ENCODE measurements at regions not wholly inside any gene's neighbourhood (a gene's known extent, or its start where the extent isn't known, plus 50 kb on each side); places are given as distances from the start of the nearest gene placed in this dataset.
"Not testable (repeated sequence)": the region's sequence is repeated elsewhere in the genome, so short reads cannot be mapped to it uniquely, and the experiment has no call there.

DNA sequence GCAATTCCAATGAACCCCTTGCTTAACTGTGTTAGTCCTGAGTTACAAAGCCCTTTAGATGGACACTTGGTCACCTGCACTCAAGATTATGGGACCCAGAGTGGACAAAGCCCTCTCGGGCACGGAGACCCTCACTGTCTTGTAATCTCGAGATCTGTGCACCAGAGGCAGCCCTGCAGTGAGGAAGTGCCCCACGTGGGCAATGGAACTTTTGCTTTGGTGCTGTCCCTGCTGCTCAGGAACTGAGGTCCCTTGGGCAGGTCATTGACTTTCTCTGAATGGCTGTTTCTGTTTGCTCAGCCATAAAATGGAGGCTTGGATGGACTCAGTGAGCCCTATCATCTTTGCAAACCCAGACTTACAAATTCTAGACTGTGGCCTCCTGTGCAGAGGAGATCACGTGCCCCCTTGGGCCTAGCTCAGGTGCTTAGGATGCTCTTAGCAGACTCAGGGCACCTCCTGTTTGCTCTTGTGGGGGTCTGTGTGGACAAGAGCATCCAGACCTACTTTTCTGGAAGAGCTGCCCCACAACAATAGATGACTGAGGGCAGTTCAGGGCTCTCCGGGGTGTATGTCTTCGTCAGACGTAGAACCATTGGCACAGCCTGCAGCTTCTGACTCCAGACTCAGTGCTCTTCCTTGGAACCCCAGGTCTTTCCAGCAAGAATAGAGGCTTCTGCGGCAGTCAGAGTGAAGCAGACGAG lies 94.5 kb upstream of the HS6ST1 start:
- no peak overlapping the region for H3K27ac ChIP-seq

DNA sequence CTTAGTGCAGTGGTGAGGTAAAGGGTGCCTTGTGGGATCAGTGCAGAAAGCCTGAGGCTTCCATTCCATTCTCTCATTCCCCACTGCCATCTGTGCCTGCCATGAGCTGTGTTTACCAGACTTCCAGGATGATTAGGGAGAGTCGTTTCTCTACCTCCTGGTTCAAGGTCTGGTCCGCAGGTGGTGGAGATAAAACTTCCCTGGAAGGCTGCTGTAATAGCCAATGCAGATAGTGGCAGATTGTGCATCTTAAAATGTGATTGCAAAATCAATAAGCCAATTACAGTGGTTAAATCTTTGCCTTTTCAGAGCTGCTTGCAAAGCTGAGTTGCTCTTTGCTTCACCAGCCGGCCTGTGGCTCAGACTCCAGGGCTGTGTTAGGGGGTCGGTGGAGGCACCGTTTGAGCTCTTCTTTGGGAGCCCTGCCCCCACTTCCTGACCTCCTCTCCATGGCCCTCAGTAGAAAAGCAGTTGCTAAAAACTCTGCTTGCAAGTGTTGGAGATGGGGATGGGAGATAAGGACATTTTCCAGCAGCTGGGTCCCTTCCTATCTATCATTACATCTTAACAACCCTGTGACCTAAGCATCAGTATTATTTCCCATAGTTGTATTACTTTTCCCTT lies 95.2 kb upstream of the HS6ST1 start:
- no peak for DNase-seq (ENCODE audit: low read depth, low spot score)
- H3K27ac ChIP-seq, result no peak overlapping the region

More for the DNA sequence above, 94.5 kb upstream of the HS6ST1 start:
- no peak for DNase-seq (ENCODE audit: low read depth, low spot score)

DNA sequence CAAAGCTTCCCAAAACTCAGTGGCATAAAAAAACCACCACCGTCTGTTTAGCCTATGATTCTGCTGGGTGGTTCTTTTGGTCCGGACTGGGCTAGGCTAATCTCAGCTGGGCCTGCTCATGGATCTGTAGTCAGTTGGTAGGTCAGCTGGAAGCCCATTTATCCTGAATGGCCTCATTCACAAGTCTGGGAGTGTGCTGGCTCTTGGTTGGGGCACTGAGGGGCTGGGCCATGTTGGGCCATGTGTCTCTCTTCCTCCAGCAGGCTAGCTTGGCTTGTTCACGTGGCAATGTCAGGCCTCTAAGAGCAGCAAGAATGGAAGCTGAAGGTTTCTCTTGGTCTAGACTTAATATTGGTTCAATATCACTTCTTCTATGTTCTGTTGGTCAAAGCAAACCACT lies 95.7 kb upstream of the HS6ST1 start:
- DNase-seq (ENCODE audit: low read depth, low spot score), result no peak
- H3K27ac ChIP-seq, result no peak overlapping the region

DNA sequence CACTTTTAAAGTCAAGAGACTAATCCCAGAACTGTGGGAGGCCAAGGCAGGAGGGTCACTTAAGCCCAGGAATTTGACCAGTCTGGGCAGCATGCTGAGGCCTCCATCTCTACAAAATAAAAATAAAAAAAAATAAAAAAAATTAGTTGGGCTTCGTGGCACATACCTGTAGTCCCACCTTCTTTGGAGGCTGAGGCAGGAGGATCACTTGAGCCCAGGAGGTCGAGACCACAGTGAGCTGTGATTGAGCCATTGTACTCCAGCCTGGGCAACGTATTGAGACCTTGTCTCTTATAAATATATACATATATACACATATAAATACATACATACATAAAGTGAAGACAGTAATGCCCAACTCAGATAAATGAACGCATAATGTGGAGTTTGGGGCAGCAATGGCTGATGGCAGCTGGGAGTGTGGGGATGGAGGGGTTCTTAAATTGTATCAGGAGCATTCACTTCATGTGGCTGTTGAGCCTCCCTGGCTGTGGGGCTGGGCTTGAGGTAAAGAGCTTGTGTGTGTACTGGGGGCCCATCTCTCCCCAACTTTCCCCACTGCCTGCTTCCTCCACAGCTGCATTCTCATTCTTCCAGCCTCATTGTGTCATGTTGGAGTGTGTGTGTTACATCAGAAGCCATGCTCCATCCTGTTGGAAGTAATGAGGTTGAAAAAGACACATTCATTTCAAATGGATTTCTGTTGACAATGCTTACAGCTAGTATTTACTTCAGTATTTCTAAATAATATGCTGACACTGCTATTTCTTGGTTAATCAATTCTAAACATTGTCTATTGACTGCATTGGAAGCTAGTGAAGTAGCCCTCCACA lies 96.5 kb upstream of the HS6ST1 start:
- no peak for DNase-seq (ENCODE audit: low read depth, low spot score)
- no peak overlapping the region for H3K27ac ChIP-seq

DNA sequence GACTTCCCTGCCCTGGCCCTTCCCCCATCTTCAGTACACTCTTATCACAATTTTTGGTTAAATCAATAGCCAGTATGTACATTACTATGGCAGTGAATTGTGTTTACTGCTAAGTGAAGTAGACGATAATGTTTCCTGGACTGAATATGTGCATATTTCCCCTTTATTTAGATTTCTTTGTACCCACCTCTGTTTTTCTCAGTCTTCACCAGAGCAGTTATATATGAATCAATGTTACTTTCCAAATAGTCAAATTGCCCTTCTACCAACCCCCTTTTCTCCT lies 97.1 kb upstream of the HS6ST1 start:
- DNase-seq (ENCODE audit: low read depth, low spot score), result no peak
- H3K27ac ChIP-seq, result no peak overlapping the region

DNA sequence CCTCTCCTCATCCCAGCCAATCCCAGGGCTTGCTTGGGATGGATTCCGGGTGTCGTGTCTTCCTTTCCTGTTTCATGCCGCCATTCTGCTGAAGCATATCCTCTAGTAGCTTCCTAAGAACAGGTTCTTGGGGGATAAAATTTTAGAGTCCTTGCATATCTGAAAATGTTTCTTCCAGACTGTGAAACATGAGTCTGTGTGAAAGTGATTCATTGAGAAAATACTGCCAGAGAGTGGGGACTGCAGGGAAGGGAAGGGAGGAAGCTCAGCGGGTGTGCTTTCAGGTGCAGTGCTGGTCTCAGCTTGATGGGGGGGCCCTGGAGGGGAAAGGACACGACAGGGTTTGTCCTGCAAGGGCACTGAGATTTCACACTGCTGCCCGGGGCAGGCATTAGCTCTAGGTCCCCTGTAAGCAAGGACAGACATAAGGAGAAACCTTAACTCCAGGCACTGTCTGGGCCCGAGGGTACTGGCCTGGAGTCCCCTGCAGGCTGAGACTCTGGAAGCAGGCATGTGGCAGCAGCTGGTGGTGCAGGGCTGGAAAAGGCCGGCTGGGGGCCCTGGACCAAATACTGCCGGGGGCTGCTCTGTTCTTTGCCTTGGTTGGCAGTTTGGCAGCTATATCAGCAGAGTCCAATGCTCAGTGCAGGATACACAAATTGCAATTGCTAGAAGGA lies 97.6 kb upstream of the HS6ST1 start:
- H3K27ac ChIP-seq, result no peak overlapping the region
- no peak for DNase-seq (ENCODE audit: low read depth, low spot score)

DNA sequence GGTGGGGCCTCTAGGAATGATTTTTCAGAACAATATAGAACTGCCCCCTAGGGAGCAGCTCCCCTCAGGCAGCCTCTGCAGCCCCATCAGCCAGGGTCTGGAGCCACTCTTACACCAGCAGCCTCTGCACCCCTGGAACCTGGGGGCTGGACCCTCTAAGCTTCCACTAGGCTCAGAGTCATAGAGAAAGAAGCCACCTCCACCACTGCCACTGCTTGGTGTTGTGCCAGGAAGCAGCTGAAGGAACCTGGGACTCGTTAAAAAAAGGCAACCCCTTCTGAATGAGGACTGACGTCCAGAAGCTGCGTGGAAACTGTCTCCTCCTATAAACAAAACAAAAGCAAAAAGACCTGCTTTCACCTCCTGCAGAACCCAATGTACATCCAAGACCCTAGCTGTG lies 98.1 kb upstream of the HS6ST1 start:
- DNase-seq (ENCODE audit: low read depth, low spot score), result no peak
- no peak overlapping the region for H3K27ac ChIP-seq

DNA sequence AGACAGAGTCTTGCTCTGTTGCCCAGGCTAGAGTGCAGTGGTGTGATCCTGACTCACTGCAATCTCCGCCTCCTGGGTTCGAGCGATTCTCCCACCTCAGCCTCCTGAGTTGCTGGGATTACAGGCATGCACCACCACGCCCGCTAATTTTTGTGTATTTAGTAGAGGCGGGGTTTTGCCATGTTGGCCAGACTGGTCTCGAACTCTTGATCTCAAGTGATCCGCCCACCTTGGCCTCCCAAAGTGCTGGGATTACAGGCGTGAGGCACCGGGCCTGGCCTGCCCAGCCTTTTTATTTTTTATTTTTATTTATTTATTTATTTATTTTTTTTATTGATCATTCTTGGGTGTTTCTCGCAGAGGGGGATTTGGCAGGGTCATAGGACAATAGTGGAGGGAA lies 98.6 kb upstream of the HS6ST1 start:
- DNase-seq (ENCODE audit: low read depth, low spot score), result not testable (repeated sequence)

DNA sequence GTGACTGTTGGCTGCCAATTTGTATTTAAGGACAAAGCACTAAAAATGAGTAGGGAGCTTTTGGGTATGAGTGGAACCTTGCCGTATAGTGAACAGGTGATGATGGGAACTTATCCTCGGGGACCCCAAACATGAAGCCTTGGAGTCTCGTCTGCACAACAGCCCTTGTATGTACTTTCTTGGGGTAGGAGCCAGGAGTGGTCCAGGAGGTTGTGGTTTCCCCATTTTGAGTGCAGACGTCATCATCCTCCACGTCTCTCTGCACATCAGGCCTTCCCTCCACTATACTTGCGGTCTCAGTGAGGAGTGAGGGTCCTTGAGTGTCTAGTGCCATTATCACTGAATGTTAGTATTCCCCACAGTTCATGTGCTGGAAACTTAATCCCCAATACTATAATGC lies 101.5 kb upstream of the HS6ST1 start:
- DNase-seq (ENCODE audit: low read depth, low spot score), result no peak
- H3K27ac ChIP-seq, result no peak overlapping the region

More for the DNA sequence above, 98.6 kb upstream of the HS6ST1 start:
- not testable (repeated sequence) for H3K27ac ChIP-seq

DNA sequence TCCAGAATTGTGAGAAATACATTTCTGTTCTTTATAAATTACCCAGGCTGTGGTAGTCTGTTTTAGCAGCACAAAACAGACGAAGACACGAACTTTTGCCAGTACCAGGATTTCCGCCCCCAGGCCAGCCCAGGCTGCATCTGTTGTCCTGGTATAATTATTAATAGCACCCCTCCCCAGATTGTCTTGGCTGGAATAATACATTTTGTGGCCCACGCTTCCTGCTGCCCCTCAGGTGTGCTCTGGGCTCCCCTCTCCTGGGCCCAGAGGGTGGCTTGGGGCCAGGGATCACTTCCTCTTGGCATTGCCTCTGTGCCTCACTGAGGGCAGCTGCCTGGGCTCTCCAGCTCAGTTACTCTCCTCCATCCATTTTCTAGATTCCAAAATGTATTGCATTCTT lies 102.1 kb upstream of the HS6ST1 start:
- no peak for DNase-seq (ENCODE audit: low read depth, low spot score)
- H3K27ac ChIP-seq, result no peak overlapping the region

DNA sequence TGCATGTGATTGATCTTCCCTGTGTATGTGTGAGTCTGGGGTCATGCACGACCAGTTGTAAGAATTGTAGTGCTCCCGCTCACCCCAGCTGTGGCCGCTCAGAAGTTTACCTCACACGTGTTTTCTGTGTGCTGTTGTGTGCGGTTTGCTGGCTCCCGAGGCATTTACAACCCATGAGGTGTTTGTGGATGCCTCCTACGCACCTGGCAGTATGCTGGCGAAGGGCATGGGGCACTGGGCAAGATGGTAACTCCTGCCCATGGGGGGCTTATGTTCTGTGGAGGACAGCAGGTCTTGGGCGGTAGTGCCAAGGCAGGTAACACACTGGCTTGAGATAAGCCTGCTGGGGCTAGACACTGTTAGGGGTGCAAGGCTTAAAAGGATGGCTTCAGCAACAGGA lies 102.6 kb upstream of the HS6ST1 start:
- no peak for DNase-seq (ENCODE audit: low read depth, low spot score)
- no peak overlapping the region for H3K27ac ChIP-seq

DNA sequence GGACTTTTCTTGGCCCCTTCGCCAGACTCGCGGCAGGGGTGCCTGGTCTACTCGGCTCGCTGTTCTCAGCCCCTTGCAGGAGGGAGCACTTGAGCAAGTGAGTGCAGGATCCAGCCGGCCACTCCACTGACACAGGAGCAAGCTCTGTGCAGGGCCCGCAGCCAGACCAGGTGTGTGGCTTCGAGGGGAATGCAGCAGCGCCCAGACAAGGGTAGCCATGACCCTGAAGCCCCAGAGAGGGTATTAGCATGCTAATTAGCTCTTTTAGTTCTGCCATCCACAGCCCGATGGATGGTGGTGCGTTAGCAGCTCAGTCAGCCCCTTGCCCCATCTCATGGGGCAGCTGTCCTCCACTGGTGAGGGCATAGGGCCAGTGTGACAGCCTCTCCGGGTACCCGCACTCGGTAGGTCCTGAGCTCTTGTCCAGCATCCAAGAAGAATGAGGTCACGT lies 103.2 kb upstream of the HS6ST1 start:
- peak overlapping the region; percentile 67 for H3K27ac ChIP-seq

DNA sequence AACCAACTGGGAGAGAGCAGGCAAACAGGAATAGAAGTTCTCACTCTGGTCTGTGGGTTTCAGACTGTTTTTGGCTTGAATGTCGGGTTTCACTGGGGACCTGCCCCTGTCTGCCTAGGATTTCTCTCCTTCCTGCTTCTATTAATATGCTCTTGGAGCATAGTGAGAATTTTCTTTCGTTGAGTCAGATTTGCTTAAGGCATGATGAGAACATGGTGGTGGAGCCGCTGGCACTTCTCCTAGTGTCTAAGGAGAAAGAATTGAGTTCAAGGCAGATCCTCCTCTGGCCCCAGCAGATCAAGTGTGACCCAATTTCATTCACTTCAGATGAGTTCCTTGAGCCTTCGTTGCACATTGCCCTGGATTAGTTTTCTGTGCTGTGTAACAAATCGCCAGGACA lies 103.9 kb upstream of the HS6ST1 start:
- DNase-seq (ENCODE audit: low read depth, low spot score), result peak; percentile 53
- H3K27ac ChIP-seq, result peak overlapping the region; percentile 67

More for the DNA sequence above, 103.2 kb upstream of the HS6ST1 start:
- no peak for DNase-seq (ENCODE audit: low read depth, low spot score)

DNA sequence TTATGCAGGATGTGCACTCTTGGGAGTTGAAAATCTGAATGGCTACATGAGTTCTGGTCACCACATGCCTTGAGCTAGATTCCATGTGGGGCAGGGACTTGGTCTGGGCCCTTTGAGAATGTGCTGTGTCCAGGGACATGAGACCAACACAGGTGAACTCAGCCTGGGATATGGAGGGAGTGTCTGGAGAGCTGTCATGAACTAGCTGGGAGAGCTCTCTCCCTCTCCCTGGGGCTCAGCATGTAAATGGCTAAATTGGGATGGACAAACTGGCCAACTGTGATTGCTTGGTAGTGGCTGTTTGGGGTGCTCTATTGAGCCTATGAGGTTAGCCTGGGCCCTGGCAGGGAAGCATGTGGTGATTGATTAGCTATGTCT lies 105.1 kb upstream of the HS6ST1 start:
- H3K27ac ChIP-seq, result no peak overlapping the region
- no peak for DNase-seq (ENCODE audit: low read depth, low spot score)

DNA sequence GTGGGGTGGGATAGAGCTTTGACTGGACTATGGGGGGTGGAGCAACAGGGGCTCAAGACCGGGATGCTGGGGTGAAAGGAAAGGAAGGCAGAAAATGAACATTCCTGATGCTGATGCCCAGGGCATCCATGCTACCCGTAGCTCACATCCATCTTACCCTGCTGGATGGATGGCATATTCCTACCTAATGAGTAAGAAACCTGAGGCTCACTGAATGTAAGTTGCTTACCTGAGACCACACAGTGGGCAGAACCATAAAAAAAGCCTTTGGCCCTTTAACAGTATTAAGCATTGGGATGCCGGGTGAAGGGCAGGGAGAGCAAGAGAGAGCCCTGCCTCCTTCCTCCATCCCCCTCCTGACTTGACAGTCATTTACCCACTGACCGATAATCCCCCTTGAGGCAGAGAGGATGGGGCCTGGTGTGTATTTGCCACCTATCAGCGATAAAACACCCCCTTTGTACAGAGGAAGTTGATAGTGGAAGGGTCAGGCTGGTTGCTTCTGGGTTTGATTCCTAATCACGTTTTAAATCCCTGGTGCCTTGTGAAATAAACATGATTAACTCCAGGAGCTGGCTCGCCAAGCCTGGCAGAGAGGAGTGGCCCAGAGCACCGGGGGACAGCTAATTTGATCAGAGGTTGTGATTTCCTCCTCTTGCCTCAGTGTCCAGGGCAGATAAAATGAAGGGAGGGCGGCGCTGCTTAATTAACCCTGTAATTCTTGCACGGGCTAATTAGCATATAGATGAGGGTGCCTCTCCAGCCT lies 105.9 kb upstream of the HS6ST1 start:
- H3K27ac ChIP-seq, result no peak overlapping the region
- DNase-seq (ENCODE audit: low read depth, low spot score), result no peak

DNA sequence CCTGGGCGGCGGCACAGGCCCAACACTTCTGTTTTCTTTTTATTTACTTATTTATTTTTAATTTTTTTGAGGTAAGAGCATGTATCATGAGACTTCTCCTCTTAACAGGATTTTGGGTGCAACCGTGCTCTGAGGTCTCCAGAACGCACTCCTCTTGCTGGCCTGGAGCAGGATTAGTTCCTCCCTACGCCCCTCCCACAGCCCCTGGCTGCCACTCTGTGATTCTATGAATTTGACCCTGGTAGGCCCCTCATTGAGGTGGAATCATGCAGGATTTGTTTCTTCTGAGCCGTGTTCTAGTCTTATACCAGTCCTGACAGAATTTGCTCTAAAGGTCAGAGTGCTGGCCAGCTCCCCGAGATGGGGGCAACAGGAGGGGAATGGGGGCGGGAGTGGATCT lies 106.5 kb upstream of the HS6ST1 start:
- no peak for DNase-seq (ENCODE audit: low read depth, low spot score)

DNA sequence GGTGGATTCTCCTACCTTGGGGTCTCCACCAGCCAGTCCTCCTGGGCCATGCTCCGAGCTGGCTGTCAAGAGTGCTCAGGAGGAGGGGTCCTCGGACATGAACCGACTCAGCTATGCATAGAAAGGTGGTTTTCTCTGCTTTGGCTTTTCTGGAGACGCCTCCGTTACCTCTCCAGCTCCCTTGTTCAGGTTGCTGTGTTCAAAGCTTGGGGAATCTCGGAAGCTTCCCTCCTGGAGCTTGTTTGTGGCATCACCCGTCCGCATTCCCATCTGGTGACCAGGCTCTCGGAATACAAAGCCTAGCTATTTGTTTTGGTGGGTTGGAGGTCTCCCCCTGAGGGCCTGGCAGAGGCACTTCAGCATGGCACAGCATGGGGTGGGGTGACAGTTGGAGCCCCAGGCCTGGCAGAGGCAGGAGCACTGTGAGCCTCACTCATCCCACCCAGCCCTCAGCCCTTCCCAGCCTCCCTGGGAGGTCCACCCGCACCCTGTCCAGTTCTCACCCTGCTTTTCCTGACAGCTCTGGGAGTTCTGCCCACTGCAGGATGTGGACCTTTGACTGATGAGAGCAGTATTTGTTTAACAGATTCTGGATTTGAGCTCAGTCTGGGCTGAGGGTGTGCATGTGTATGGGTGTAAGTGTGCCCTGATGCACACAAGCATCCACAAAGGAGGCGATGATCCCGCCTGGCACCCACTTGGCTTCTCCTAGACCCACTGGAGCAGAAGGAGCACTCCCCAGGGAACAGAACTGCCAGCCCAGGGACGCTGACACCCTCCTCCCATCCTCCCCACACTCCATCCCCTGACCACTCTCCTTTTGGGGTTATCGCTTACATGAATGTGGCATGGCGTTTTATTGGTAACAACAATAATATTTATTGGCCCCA lies 107.3 kb upstream of the HS6ST1 start:
- H3K27ac ChIP-seq, result no peak overlapping the region
- no peak for DNase-seq (ENCODE audit: low read depth, low spot score)

More for the DNA sequence above, 106.5 kb upstream of the HS6ST1 start:
- H3K27ac ChIP-seq, result no peak overlapping the region

DNA sequence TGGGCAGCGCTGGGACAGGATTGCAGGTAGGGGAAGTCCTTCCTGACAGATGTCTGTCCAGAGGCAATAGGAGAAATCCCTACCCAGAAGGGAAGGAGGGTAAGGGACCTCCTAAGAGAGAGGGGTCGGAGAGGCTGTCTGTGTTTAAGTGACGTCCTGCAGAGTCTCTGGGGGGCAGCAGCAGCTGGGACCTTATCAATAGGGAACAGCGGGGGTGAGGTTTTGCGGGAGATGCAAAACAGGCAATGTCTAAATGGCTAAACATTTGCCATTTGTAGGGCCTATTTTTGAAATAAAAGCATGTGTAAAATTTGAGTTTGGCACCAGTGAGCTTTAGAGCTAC lies 108.7 kb upstream of the HS6ST1 start:
- DNase-seq (ENCODE audit: low read depth, low spot score), result no peak
- no peak overlapping the region for H3K27ac ChIP-seq

DNA sequence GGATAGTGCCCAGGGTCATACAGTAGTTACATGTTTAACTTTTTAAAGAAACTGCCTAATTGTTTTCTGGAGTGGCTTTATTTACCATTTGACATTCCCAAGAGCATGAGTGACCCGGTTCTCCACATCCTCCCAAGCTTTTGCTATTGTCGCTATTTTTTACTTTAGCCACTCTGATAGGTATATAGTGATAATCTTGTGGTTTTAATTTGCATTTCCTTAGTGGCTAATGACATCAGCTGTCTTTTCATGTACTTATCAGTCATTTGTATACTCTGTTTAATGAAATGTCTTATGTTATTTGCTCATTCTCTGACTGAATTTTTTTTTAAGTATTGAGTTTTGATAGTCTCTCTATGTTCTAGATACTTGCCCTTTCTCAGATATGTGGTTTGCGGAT lies 109.7 kb upstream of the HS6ST1 start:
- H3K27ac ChIP-seq, result no peak overlapping the region
- no peak for DNase-seq (ENCODE audit: low read depth, low spot score)

Measured in epithelial cell of prostate (primary cell).